Medulla oblongata (tissue), 1 donor: ENCODE measurements at regions not wholly inside any gene's neighbourhood (a gene's known extent, or its start where the extent isn't known, plus 50 kb on each side); places are given as distances from the start of the nearest gene placed in this dataset.
"Not testable (repeated sequence)": the region's sequence is repeated elsewhere in the genome, so short reads cannot be mapped to it uniquely, and the experiment has no call there.

Source experiments
- DNase-seq: peaks from one replicate; pipeline ENCODE4 v3.0.0-alpha.2; 2015; ENCODE audit errors: extremely low spot score

GRCh38 chr18:62442391-62442790, 80.4 kb upstream of the ZCCHC2 start:
- DNase-seq = no peak

- DNase-seq = no peak
Observed at GRCh38 chr18:62445386-62445917, 77.4 kb upstream of the ZCCHC2 start.

GRCh38 chr18:62446511-62446910, 76.3 kb upstream of the ZCCHC2 start:
- DNase-seq = no peak

- DNase-seq = no peak
Observed at GRCh38 chr18:62447652-62448051, 75.2 kb upstream of the ZCCHC2 start.

GRCh38 chr18:62448426-62448825, 74.4 kb upstream of the ZCCHC2 start:
- no peak for DNase-seq

- DNase-seq = no peak
Observed at GRCh38 chr18:62449490-62450104, 73.2 kb upstream of the ZCCHC2 start.

- no peak for DNase-seq
Observed at GRCh38 chr18:62450175-62450545, 72.7 kb upstream of the ZCCHC2 start.

- DNase-seq = peak; percentile 16
Observed at GRCh38 chr18:62450546-62451410, 72.0 kb upstream of the ZCCHC2 start.

GRCh38 chr18:62452280-62452831, 70.5 kb upstream of the ZCCHC2 start:
- DNase-seq = no peak

GRCh38 chr18:62453864-62454263, 69.0 kb upstream of the ZCCHC2 start:
- DNase-seq = no peak

GRCh38 chr18:62454527-62454926, 68.3 kb upstream of the ZCCHC2 start:
- no peak for DNase-seq

GRCh38 chr18:62455222-62455621, 67.6 kb upstream of the ZCCHC2 start:
- no peak for DNase-seq

- no peak for DNase-seq
Observed at GRCh38 chr18:62457877-62458276, 64.9 kb upstream of the ZCCHC2 start.

- DNase-seq = no peak
Observed at GRCh38 chr18:62458346-62458745, 64.5 kb upstream of the ZCCHC2 start.

GRCh38 chr18:62458868-62459716, 63.7 kb upstream of the ZCCHC2 start:
- DNase-seq = no peak

- no peak for DNase-seq
Observed at GRCh38 chr18:62460851-62461300, 61.9 kb upstream of the ZCCHC2 start.

- no peak for DNase-seq
Observed at GRCh38 chr18:62461591-62461990, 61.2 kb upstream of the ZCCHC2 start.

GRCh38 chr18:62464266-62464665, 58.6 kb upstream of the ZCCHC2 start:
- no peak for DNase-seq

GRCh38 chr18:62469131-62469530, 53.7 kb upstream of the ZCCHC2 start:
- not testable (repeated sequence) for DNase-seq
